HG02885 (cell line): ENCODE measurements at regions not wholly inside any gene's neighbourhood (a gene's known extent, or its start where the extent isn't known, plus 50 kb on each side); places are given as distances from the start of the nearest gene placed in this dataset.

Experiments used
- ATAC-seq: cut with Tn5 transposase; IDR thresholded peaks from one replicate; pipeline ENCODE4 v1.9.1; 2021; ENCODE audit warnings: mild to moderate bottlenecking; ENCODE audit not compliant: unreplicated experiment, poor library complexity

DNA sequence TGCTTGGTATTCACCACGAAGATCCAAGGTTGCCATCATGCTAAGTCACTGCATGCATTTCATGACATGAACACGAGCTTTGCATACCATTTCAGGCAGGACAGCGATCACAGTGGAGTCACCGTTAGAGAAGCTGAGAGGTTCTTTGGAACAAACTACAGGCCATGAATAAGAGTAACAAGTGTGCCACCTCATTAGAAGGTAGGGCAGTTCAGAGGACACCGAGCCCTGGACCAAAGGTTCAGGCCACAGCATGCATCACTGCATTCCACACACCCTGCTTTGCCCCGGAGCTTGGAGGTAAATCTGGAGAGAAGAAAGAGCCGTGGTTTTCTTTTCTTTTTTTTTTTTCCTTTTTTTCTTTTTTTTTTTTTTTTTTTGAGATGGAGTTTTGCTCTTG, 66.9 kb upstream of the CDH4 start:
- no peak for ATAC-seq

DNA sequence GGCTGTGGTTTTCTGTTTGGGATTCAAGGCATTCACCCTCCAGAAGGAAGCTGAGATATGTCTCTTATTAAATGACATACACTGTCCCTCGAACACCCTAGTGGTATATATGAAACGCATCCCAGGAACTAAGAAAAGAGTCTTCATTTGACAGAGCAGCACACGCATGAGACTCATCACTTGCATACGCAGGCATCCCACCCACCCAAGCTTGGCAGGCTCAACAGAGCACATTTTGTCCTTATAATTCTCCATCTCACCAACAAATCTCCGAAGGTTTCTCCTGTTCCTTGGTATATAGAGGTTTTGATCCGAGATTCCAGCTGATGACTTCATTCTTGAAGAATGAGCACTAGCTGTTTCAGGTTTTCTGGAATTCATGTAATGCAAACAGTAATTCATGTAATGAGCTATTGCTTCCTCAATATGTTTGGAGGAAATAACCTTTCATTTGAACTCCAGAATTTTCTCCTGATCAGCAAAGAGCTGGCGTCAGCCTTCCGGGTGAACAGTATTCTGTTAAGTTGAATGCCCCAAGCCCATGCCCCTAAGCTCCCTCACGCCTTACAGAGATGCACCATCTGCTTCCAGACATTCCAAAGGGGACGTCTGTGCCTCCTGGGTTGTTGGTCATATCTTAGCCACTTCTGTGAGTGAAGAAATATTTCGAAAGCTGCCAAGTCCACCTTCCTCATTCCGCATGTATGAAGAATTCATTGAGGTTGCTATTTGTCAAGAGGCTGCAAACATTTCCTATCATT, 66.0 kb upstream of the CDH4 start:
- ATAC-seq = no peak

DNA sequence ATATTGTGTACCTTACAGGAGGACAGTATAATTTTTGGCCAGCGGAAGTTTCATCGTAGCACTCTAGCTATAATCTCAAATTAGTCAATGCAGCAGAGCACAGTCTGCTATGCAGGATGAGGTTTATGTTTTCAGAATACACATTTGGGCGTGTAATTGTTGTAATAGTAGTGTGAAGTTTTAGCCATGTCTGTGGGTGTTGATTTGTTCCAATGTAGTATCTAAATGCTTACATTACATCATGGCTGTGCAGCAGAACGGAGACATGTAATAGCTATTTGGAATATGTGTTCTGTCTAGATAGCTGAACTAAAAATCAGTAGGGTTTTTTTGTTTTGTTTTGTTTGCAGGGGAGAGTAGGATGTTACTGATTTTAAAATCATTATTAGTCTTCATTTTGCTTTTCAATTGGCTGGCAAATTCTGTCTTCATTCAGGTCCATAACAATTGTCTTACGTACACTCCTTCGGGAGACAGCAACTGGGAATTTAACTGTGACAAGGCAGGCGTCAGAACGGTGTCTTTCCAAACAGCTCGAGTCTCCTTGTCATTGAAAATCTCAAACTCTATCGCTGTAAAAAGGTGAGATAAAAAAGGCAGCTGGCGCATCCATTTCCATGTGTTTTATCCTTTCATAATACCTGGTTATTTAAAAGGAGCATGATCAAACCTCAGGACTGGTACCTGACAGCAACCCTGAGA, 65.1 kb upstream of the CDH4 start:
- no peak for ATAC-seq

DNA sequence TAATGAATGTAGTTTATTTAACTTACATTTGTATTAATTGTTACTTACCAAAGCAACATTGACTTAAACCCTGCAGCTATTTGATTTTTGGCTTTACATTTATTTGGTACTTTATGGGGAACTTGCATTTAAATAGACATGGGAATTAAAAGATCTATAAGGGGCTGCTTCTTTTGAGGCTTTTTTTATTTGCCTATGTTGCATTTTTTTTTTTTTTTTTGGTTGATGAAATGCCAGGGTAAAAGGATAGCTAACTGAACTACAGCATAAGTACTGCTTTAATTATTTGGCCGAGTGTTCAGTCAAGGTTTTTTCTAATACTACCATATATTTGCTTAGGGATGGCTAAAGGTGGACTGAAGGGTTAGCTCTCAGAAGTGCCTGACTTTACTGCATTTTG, 62.5 kb upstream of the CDH4 start:
- no peak for ATAC-seq

DNA sequence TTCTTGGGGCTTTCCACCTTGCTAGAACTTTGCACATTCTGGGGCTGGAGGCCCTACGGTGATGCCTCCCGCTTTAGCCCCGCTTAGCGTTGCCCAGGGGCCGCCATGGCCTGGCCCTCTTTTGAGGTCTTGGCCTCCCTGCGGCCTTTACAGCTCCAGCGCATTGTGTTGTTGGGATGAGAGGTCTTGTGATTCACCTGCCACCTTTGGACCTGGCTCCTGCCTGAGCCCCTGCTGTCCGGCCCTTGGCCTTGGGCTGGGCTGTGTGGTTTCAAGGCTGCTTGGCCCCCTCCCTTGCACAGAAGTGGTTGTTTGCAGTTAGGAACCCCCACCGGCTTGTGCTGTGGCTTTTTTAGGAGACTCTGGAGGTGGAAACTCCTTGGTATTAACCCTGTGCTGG, 61.0 kb upstream of the CDH4 start:
- ATAC-seq = no peak

DNA sequence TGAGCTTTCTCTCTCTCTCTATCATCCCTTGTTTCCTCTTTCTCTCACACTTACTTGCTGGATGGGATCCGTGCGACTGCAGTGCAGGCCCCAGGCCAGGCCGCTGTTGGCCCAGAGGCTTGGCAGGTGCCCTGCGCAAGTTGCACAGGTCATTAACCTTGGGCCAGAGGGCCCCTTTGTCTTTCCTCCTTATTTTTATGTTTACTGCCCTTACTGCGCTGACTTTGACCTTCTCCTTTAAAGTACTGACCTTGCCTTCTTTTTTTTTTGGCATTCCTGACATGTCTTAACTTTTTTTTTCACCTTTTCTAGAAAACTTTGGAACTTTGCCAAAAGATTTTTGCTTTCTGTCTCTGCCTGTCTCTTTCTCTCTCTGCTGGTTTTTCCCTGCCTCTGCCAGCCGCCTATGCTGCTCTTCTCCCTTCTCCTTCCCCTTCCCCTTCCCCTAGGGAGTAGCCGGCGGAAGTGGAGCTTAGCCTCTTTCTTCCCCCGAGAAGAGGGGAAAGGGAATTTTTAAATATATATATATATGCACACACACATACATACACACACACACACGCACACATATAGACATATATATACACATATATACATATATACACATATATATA, 59.6 kb upstream of the CDH4 start:
- no peak for ATAC-seq

DNA sequence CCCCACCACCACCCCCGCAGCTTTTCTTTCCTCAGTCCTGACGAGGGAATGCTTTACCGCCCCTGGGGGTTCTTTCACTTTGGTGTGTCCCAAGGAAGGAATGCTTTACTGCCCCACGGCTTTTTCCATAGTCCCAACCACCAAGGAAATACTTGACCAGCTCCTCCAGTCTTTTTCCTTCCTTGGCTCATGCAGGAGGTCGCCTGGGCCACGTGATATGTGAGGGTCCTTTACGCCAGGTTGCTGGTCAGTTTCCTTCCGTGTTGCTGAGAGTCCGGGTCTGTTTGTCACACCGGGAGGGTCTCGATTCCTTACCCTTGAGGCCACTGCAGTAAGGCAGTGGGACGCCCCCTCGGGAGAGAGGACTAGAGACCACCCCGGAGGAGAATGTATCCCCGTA, 58.9 kb upstream of the CDH4 start:
- ATAC-seq = no peak
